Stimulated activated CD4-positive, alpha-beta T cell treated with anti-CD3 and anti-CD28 coated beads, Interleukin-1b, Interleukin-23, amount 100 ng/mL, for 24 hours (primary cell): ENCODE measurements at regions not wholly inside any gene's neighbourhood (a gene's known extent, or its start where the extent isn't known, plus 50 kb on each side); places are given as distances from the start of the nearest gene placed in this dataset.

Source experiments
- DNase-seq, 4 experiments: peaks; one replicate each; pipeline ENCODE4 v3.0.0-alpha.2; 2020; ENCODE audit warnings: low read depth in 4 of 4, low spot score in 1 of 4

GRCh38 chr9:86796666-86797065 is 150.6 kb downstream of the GAS1 start:
- DNase-seq = no peak

GRCh38 chr9:86795823-86796553 is 151.3 kb downstream of the GAS1 start:
- DNase-seq = no peak

- no peak for DNase-seq
Measured at GRCh38 chr9:86795047-86795442, 152.3 kb downstream of the GAS1 start.

- no peak for DNase-seq
Measured at GRCh38 chr9:86794391-86795046, 152.8 kb downstream of the GAS1 start.

GRCh38 chr9:86792136-86792535 is 155.2 kb downstream of the GAS1 start:
- no peak for DNase-seq

GRCh38 chr9:86790805-86791204 is 156.5 kb downstream of the GAS1 start:
- DNase-seq = no peak

- DNase-seq = no peak
Measured at GRCh38 chr9:86788456-86788855, 158.8 kb downstream of the GAS1 start.

- no peak for DNase-seq
Measured at GRCh38 chr9:86783884-86784283, 163.4 kb downstream of the GAS1 start.

- DNase-seq = no peak
Measured at GRCh38 chr9:86782831-86783230, 164.5 kb downstream of the GAS1 start.

- DNase-seq = no peak
Measured at GRCh38 chr9:86778761-86779160, 168.5 kb downstream of the GAS1 start.

- DNase-seq = no peak
Measured at GRCh38 chr9:86775718-86776117, 171.6 kb downstream of the GAS1 start.

GRCh38 chr9:86774116-86774515 is 173.2 kb downstream of the GAS1 start:
- DNase-seq = no peak

- DNase-seq = no peak
Measured at GRCh38 chr9:86773422-86773945, 173.8 kb downstream of the GAS1 start.

GRCh38 chr9:86772635-86772993 is 174.7 kb downstream of the GAS1 start:
- DNase-seq = no peak

GRCh38 chr9:86771941-86772634 is 175.2 kb downstream of the GAS1 start:
- no peak for DNase-seq

- DNase-seq = no peak
Measured at GRCh38 chr9:86771420-86771819, 175.9 kb downstream of the GAS1 start.

- no peak for DNase-seq
Measured at GRCh38 chr9:86768709-86769108, 178.6 kb downstream of the GAS1 start.

- no peak for DNase-seq
Measured at GRCh38 chr9:86768020-86768419, 179.3 kb downstream of the GAS1 start.

GRCh38 chr9:86767373-86767772 is 179.9 kb downstream of the GAS1 start:
- DNase-seq = no peak

GRCh38 chr9:86766912-86767311 is 180.4 kb downstream of the GAS1 start:
- no peak for DNase-seq

- DNase-seq = no peak
Measured at GRCh38 chr9:86766511-86766910, 180.8 kb downstream of the GAS1 start.

- DNase-seq = no peak
Measured at GRCh38 chr9:86765746-86766430, 181.4 kb downstream of the GAS1 start.
